ENCODE measurements at regions not wholly inside any gene's neighbourhood (a gene's known extent, or its start where the extent isn't known, plus 50 kb on each side); places are given as distances from the start of the nearest gene placed in this dataset.

DNA sequence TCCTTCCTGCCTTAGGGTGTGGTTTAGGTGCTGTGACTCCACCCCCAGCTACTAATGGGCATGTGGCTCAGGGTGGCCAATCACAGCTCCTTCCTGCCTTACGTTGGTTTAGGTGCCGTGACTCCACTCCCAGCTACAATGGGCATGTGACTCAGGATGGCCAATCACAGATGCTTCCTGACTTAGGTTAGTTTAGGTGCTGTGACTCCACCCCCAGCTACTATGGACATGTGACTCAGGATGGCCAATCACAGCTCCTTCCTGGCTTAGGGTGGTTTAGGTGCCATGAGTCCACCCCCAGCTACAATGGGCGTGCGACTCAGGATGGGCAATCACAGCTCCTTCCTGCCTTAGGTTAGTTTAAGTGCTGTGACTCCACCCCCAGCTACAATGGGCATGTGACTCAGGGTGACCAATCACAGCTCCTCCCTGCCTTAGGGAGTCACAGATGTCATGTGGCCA lies 163.9 kb downstream of the TBX5 start:
- ChIA-PET POLR2A (no interaction called here), CTCF (no interaction called here)
- TF ChIP-seq FOS (IDR thresholded peaks at IDR 0.05; ENCODE audit: borderline replicate concordance, insufficient read depth, low read length) (no peak), POLR2AphosphoS5 (IDR thresholded peaks at IDR 0.05; ENCODE audit: insufficient read depth, low read depth, low read length) (no peak), MAX (IDR thresholded peaks at IDR 0.05; ENCODE audit: insufficient read depth, insufficient read length) (no peak), MYC (IDR thresholded peaks at IDR 0.05; ENCODE audit: low read depth, low read length) (no peak), CTCF (IDR thresholded peaks at IDR 0.05; ENCODE audit: extremely low read depth in 1 of 2, insufficient read depth in 1 of 2, low read depth in 1 of 2, low read length in 2 of 2) (no peak), EZH2 (IDR thresholded peaks at IDR 0.05; ENCODE audit: borderline replicate concordance, low read depth, low read length, severe bottlenecking) (no peak), JUN (IDR thresholded peaks at IDR 0.05; ENCODE audit: borderline replicate concordance, insufficient read depth, insufficient read length, low read depth) (no peak), GATA2 (IDR thresholded peaks at IDR 0.05; ENCODE audit: insufficient read depth, insufficient read length, low read depth, low read length) (no peak), POLR2A (IDR thresholded peaks at IDR 0.05; ENCODE audit: low read depth, low read length) (no peak)

More for the DNA sequence above, 163.9 kb downstream of the TBX5 start:
- Histone ChIP-seq H3K27ac (ENCODE audit: insufficient read depth, low read depth, low read length) (no peak overlapping the region), H3K4me2 (ENCODE audit: insufficient read depth, low read length) (no peak overlapping the region), H3K27me3 (ENCODE audit: control insufficient read depth in 2 of 2, insufficient read depth in 2 of 2, low read length in 2 of 2) (no peaks in the 10 kb centered on the region), H4K20me1 (replicated peaks; ENCODE audit: control insufficient read depth, extremely low read depth, insufficient read depth, low read length) (no peaks in the 10 kb centered on the region), H2AFZ (ENCODE audit: low read depth, low read length) (no peak overlapping the region), H3K9ac (replicated peaks; ENCODE audit: extremely low read depth, insufficient read depth, low read length) (no peak overlapping the region), H3K36me3 (ENCODE audit: control insufficient read depth in 2 of 2, extremely low read depth in 1 of 2, insufficient read depth in 2 of 2, low read length in 2 of 2) (no peaks in the 10 kb centered on the region), H3K4me1 (ENCODE audit: control insufficient read depth, extremely low read depth, insufficient read depth, low read length) (no peaks in the 10 kb centered on the region), H3K9me3 (replicated peaks; ENCODE audit: control insufficient read depth, insufficient read depth, low read length) (peaks cover 4% of the 10 kb centered on the region), H3K4me3 (replicated peaks in 1 of 3; ENCODE audit: insufficient read depth in 1 of 3, low read depth in 1 of 3, low read length in 3 of 3) (no peak overlapping the region), H3K79me2 (ENCODE audit: control insufficient read depth, insufficient read depth, low read length) (no peaks in the 10 kb centered on the region), H3K9me1 (replicated peaks; ENCODE audit: control insufficient read depth, extremely low read depth, insufficient read depth, low read length) (no peaks in the 10 kb centered on the region)
- no peak for FAIRE-seq
- no peak for DNase-seq (ENCODE audit: low read depth, low spot score)
- dilution Hi-C loops (cut with MboI; ENCODE audit: extremely low pct_ligation_motif_present, low sequenced_read_pairs): no loop called here
- no TSS peak for BruUV-seq (replicated peaks)
- intact Hi-C loops (cut with micrococcal nuclease): no loop called here

Data from endothelial cell of umbilical vein (primary cell).